OCI-LY7 (cell line): ENCODE measurements at regions not wholly inside any gene's neighbourhood (a gene's known extent, or its start where the extent isn't known, plus 50 kb on each side); places are given as distances from the start of the nearest gene placed in this dataset.

ENCODE experiments used
- BruUV-seq: library from RNA; stranded (reverse); fragments of 400-500 nt; replicated peaks from 2 replicates; lab custom pipeline; 2021; lab: Mats Ljungman, UMichigan
- CTCF ChIA-PET: fragments of 300-600 bp; sonication (Branson Sonifier 250); formaldehyde crosslinking; loops from one replicate; lab custom pipeline; 2022; ENCODE audit warnings: antibody characterized with exemption; ENCODE audit not compliant: unreplicated experiment; lab: Charles Lee
- POLR2A ChIA-PET: fragments of 300-600 bp; sonication (Branson Sonifier 250); formaldehyde crosslinking; loops from one replicate; lab custom pipeline; 2022; ENCODE audit warnings: antibody characterized with exemption; lab: Charles Lee
- DNase-seq: peaks from one replicate; pipeline ENCODE4 v3.0.0-alpha.2; 2015; ENCODE audit warnings: low spot score
- H2AFZ ChIP-seq: fragments of 200-600 bp; sonication (generic), shearing (Covaris generic); 2 replicates; pipeline ENCODE4 v1.6.1; 2014; ENCODE audit warnings: mild to moderate bottlenecking, antibody characterized with exemption, low read length, moderate library complexity
- H3K27ac ChIP-seq: fragments of 200-600 bp; sonication (generic); 2 replicates; pipeline ENCODE4 v1.5.1; 2014; ENCODE audit warnings: mixed run types, low read depth, mild to moderate bottlenecking, moderate library complexity, low read length, inconsistent platforms; ENCODE audit not compliant: poor library complexity, severe bottlenecking
- H3K36me3 ChIP-seq: fragments of 200-600 bp; sonication (generic); 2 replicates; pipeline ENCODE4 v1.6.1; 2014; ENCODE audit warnings: mild to moderate bottlenecking, antibody characterized with exemption, low read length, moderate library complexity, mixed read lengths; ENCODE audit not compliant: insufficient read depth
- H3K4me1 ChIP-seq: fragments of 200-600 bp; sonication (generic); 2 replicates; pipeline ENCODE4 v1.5.1; 2014; ENCODE audit warnings: mild to moderate bottlenecking, low read length; ENCODE audit not compliant: insufficient read depth, poor library complexity, severe bottlenecking
- H3K4me2 ChIP-seq: fragments of 200-600 bp; sonication (generic); 2 replicates; pipeline ENCODE4 v1.6.1; 2014; ENCODE audit warnings: mild to moderate bottlenecking, low read length
- H3K4me3 ChIP-seq: fragments of 200-600 bp; sonication (generic); 2 replicates; pipeline ENCODE4 v1.5.1; 2014; ENCODE audit warnings: mild to moderate bottlenecking, low read depth, low read length; ENCODE audit not compliant: poor library complexity, severe bottlenecking
- H3K79me2 ChIP-seq: fragments of 200-600 bp; sonication (generic); 2 replicates; pipeline ENCODE4 v1.6.1; 2016; ENCODE audit warnings: low read depth, mild to moderate bottlenecking, low read length, moderate library complexity, mixed read lengths; ENCODE audit not compliant: insufficient read depth
- H3K9me2 ChIP-seq: fragments of 200-600 bp; sonication (generic); 2 replicates; pipeline ENCODE4 v1.6.1; 2016; ENCODE audit warnings: mild to moderate bottlenecking, low read length, mixed read lengths; ENCODE audit not compliant: insufficient read depth
- H3K9me3 ChIP-seq: fragments of 200-600 bp; sonication (generic); 2 replicates; pipeline ENCODE4 v1.6.1; 2014; ENCODE audit warnings: mild to moderate bottlenecking, mixed run types, low read length, mixed read lengths
- H4K20me1 ChIP-seq: fragments of 200-600 bp; sonication (generic); 2 replicates; pipeline ENCODE4 v1.6.1; 2014; ENCODE audit warnings: mild to moderate bottlenecking, antibody characterized with exemption, low read length, moderate library complexity, mixed read lengths; ENCODE audit not compliant: insufficient read depth
- EZH2phosphoT487 ChIP-seq: fragments of 200-600 bp; sonication (generic); IDR thresholded peaks from 2 replicates; pipeline ENCODE4 v1.6.1; 2018; ENCODE audit warnings: low read depth, borderline replicate concordance, mild to moderate bottlenecking, mixed run types, antibody characterized with exemption, low read length, moderate library complexity, mixed read lengths
- intact Hi-C: fragments of 100-400 bp; cut with micrococcal nuclease; formaldehyde crosslinking; loops from one replicate; pipeline ENCODE4 v1.10.0; 2022; ENCODE audit not compliant: unreplicated experiment
- TF ChIP-seq, protein P1 (sequence below): fragments of 200-600 bp; sonication (generic); conservative IDR thresholded peaks from 2 replicates; pipeline ENCODE4 v1.5.1; 2014; ENCODE audit warnings: mild to moderate bottlenecking, antibody characterized with exemption, low read length, moderate library complexity, mixed read lengths

GRCh38 chr17:6912110-6913051 is 80.9 kb upstream of the TEKT1 start:
- intact Hi-C loops, result loop anchor here (2.0 to 5.0 kb wide), 2 partner anchors 92 to 110 kb away; partner anchors contain the start of gene BCL6B
- Histone ChIP-seq H3K9me2 (no peaks in the 10 kb centered on the region), H4K20me1 (no peaks in the 10 kb centered on the region), H3K4me1 (no peaks in the 10 kb centered on the region), H3K27ac (no peak overlapping the region), H3K4me2 (no peak overlapping the region), H2AFZ (no peak overlapping the region), H3K9me3 (no peaks in the 10 kb centered on the region), H3K79me2 (no peaks in the 10 kb centered on the region), H3K4me3 (no peak overlapping the region), H3K36me3 (no peaks in the 10 kb centered on the region)
- no peak for DNase-seq
- POLR2A ChIA-PET, result no interaction called here
- TF ChIP-seq, protein P1, sequence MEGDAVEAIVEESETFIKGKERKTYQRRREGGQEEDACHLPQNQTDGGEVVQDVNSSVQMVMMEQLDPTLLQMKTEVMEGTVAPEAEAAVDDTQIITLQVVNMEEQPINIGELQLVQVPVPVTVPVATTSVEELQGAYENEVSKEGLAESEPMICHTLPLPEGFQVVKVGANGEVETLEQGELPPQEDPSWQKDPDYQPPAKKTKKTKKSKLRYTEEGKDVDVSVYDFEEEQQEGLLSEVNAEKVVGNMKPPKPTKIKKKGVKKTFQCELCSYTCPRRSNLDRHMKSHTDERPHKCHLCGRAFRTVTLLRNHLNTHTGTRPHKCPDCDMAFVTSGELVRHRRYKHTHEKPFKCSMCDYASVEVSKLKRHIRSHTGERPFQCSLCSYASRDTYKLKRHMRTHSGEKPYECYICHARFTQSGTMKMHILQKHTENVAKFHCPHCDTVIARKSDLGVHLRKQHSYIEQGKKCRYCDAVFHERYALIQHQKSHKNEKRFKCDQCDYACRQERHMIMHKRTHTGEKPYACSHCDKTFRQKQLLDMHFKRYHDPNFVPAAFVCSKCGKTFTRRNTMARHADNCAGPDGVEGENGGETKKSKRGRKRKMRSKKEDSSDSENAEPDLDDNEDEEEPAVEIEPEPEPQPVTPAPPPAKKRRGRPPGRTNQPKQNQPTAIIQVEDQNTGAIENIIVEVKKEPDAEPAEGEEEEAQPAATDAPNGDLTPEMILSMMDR, result no peak
- no peak for TF ChIP-seq EZH2phosphoT487
- CTCF ChIA-PET, result no interaction called here
- BruUV-seq, result no TSS peak

GRCh38 chr17:6913608-6914443 is 82.0 kb upstream of the ALOX12 start:
- H3K79me2 ChIP-seq, result no peaks in the 10 kb centered on the region
- H3K4me1 ChIP-seq, result no peaks in the 10 kb centered on the region
- no peak overlapping the region for H3K4me3 ChIP-seq
- CTCF ChIA-PET, result interaction anchor here (2.5 kb wide), 1 partner anchor 91 kb away, joined by 8 read pairs; no protein-coding TSS in a partner anchor
- intact Hi-C loops, result loop anchor here (2.0 to 5.0 kb wide), 2 partner anchors 91 to 108 kb away; partner anchors contain the start of gene BCL6B
- no peak for TF ChIP-seq EZH2phosphoT487
- TF ChIP-seq, protein P1, result peak; percentile 82
- H3K27ac ChIP-seq, result no peak overlapping the region
- no peaks in the 10 kb centered on the region for H3K36me3 ChIP-seq
- no peak overlapping the region for H2AFZ ChIP-seq
- H3K4me2 ChIP-seq, result peak overlapping the region; percentile 26; the same call in 1 of the 2 replicates
- POLR2A ChIA-PET, result no interaction called here
- no TSS peak for BruUV-seq
- H4K20me1 ChIP-seq, result no peaks in the 10 kb centered on the region
- DNase-seq, result peak; percentile 67
- no peaks in the 10 kb centered on the region for H3K9me3 ChIP-seq
- H3K9me2 ChIP-seq, result no peaks in the 10 kb centered on the region
